ENCODE measurements at regions not wholly inside any gene's neighbourhood (a gene's known extent, or its start where the extent isn't known, plus 50 kb on each side); places are given as distances from the start of the nearest gene placed in this dataset.
"Not testable (repeated sequence)": the region's sequence is repeated elsewhere in the genome, so short reads cannot be mapped to it uniquely, and the experiment has no call there.

GRCh38 chr14:106029959-106030358 lies 503.6 kb downstream of the TMEM121 start:
- no peak for DNase-seq

DNA sequence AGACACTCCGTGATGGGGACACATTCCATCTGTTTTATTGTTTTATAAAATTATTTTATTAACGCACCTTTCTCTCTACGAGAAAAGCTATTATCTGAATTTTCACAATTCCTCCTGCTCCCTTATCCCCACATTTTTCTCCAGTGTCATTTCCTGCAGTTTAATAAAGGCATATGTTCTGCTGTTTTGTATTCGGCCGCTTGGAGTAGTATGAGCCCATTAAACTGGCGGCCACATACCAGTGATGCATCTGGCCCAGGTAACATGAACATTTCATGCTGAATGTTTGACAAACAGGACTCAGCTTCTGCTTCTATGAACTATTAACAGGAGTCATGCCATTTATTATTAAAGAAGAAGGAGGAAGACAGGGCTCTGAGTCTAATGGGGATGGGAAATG lies 511.0 kb downstream of the TMEM121 start:
- no peak for DNase-seq

DNA sequence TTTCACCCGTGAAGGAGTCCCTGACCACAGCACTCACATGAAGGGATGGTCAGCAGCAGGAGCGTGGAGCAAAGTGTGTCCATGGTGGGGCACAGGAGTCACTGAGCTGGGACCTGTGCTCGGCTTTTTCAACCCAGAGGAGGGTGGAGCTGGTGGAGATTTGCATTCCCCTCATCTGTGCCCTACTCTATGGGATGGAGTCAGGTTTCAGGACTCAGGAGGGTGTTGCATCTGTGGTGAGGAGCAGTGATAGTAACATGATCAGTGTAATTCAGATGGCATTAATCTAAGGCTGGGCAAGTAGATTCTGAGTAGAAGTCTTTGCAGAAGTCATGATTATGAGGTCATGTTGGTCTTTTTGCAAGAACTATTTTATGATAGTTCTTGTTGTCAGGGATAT lies 511.9 kb downstream of the TMEM121 start:
- no peak for DNase-seq

DNA sequence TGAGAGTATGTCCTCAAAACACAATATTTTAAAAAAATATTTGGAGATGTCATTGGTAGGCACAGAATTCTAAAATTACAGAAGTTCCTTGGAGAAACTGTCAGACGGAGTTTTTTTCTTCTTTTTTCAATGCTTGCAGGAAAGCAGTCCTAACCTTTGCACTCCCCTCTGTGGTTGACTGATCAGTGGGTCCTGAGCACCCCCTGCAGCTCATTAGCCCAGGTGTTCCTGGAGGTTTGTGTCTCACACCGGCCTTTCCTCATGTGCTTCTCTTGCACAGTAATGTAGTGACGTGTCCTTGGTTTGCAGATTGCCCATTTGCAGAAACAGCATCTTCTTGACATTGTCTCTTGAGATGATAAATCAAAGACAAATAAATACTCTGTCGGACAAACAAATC lies 513.0 kb downstream of the TMEM121 start:
- peak; percentile 84 for DNase-seq

GRCh38 chr14:106044515-106044914 lies 518.1 kb downstream of the TMEM121 start:
- no peak for DNase-seq

- peak; percentile 90 for DNase-seq
Observed at GRCh38 chr14:106044949-106045596, 518.7 kb downstream of the TMEM121 start.

DNA sequence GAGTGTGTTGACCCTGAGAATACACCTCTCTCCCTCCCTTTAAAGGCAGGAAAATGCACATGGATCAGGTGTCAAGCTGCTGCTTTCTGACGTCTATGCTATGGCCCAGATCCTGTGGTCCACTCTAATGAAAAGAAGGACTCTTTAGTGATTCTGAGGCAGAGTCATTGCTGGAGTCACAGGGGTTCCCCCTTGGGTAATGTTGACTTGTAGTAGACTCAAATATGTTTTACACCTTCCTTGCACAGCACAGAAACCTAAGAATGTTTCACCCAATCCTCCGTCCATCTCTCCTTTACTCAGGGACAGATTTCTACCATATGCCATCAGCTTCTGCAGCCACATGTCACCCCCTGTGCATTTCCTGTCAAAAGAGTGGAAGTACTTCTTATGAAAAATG lies 525.4 kb downstream of the TMEM121 start:
- DNase-seq = peak; percentile 58

DNA sequence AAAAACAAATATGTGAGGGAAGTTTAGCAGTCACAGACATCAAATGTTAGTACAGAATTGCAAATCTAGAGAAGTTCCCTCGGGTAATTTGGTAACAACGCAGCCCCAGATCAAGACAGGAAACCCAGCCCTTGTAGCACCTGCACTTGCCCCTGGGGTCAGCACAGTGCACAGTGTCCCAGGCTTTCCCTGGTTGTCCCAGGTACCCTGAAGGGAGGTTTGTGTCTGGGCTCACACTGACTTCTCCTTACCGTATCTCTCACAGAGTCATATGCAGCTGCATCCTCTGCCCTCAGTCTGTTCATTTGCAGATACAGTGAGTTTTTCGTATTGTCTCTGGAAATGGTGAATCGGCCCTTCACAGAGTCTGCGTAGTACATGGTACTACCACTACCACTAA lies 528.9 kb downstream of the TMEM121 start:
- DNase-seq = no peak

GRCh38 chr14:106058342-106058741 lies 532.0 kb downstream of the TMEM121 start:
- peak; percentile 14 for DNase-seq

GRCh38 chr14:106060276-106060975 lies 534.0 kb downstream of the TMEM121 start:
- no peak for DNase-seq

DNA sequence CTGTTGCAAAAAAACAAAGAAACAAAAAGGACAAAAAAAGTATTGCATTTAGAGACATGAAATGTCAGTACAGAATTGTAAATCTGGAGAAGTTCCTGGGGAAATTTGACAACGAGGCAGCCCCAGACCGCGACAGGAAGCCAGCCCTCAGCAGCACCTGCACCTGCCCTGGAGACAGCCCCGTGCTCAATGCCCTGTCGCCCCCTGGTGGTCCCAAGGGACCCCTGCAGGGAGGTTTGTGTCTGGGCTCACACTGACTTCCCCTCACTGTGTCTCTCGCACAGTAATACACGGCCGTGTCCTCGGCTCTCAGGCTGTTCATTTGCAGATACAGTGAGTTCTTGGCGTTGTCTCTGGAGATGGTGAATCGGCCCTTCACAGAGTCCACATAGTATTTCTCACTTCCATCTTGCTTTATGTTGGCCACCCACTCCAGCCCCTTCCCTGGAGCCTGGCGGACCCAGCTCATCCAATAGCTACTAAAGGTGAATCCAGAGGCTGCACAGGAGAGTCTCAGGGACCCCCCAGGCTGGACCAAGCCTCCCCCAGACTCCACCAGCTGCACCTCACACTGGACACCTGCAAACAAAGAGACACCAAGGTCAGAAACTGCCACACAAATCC lies 535.6 kb downstream of the TMEM121 start:
- peak; percentile 87 for DNase-seq

- peak; percentile 0 for DNase-seq
Observed at GRCh38 chr14:106062502-106063272, 536.3 kb downstream of the TMEM121 start.

GRCh38 chr14:106067935-106068334 lies 541.6 kb downstream of the TMEM121 start:
- peak; percentile 66 for DNase-seq

GRCh38 chr14:106069804-106070625 lies 543.6 kb downstream of the TMEM121 start:
- peak; percentile 86 for DNase-seq

DNA sequence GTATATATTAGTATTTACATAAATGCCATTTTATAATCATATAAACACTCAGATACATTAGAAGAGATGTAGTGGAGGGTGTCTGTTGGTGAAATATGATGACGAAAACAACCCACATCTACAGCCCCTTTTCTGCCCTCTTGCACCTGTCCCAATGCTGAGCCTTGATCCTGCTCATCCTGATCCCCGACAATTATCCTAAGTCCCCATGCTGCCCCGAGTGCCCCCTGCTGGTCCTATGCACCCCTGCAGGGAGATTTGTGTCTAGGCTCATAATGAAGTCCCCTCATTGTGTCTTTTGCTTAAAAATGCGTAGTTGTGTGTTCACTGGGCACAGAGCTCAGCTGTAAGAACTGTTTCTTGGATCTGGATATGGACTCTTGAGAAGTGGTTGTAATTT lies 554.5 kb downstream of the TMEM121 start:
- DNase-seq = no peak

DNA sequence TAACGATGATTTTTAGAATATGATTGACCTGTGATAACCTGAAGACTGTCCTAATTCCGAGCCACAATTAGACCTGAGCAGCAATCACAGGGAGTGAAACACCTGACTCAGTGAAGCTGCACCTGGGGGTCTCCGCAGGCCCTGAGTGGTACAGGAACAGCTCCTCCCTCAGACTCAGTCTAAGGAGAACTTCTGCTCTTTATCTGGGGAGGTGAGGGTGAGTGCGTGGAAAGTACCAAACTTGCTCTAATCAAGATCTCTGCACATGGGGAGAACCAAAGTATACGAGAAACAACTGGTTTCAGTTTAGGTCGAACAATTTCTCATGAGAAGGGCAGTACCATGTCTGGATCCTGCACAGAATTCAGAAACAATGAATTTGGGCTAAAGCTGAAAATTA lies 555.3 kb downstream of the TMEM121 start:
- DNase-seq = not testable (repeated sequence)

GRCh38 chr14:106083082-106083481 lies 556.7 kb downstream of the TMEM121 start:
- no peak for DNase-seq

DNA sequence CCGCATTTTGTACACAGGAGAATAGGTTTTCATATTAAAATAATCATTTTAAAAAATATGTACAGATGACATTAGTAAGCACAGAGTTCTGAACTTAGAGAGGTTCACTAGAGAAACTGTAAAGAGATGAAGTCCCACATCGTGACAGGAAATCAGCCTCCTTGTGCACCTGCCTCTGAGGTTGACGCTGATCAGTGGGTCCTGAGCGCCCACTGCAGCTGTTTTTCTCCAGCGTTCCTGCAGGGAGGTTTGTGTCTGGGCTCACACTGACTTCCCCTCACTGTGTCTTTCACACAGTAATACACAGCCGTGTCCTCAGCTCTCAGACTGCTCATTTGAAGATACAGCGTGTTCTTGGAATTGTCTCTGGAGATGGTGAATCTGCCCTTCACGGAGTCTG lies 561.5 kb downstream of the TMEM121 start:
- no peak for DNase-seq

- DNase-seq = not testable (repeated sequence)
Observed at GRCh38 chr14:106088860-106089259, 562.5 kb downstream of the TMEM121 start.

GRCh38 chr14:106094654-106095189 lies 568.3 kb downstream of the TMEM121 start:
- peak; percentile 84 for DNase-seq

GRCh38 chr14:106107703-106108102 lies 581.3 kb downstream of the TMEM121 start:
- no peak for DNase-seq

GRCh38 chr14:106109337-106109736 lies 583.0 kb downstream of the TMEM121 start:
- no peak for DNase-seq
